HG03575 (cell line): ENCODE measurements at regions not wholly inside any gene's neighbourhood (a gene's known extent, or its start where the extent isn't known, plus 50 kb on each side); places are given as distances from the start of the nearest gene placed in this dataset.
"Not testable (repeated sequence)": the region's sequence is repeated elsewhere in the genome, so short reads cannot be mapped to it uniquely, and the experiment has no call there.

ENCODE experiments used
- ATAC-seq: cut with Tn5 transposase; IDR thresholded peaks from one replicate; pipeline ENCODE4 v1.9.1; 2021; ENCODE audit not compliant: unreplicated experiment, insufficient number of reproducible peaks, low FRiP score; ENCODE audit errors: extremely low read depth

- no peak for ATAC-seq
Observed at GRCh38 chr10:64113792-64114191, 592.6 kb downstream of the REEP3 start.

- no peak for ATAC-seq
Observed at GRCh38 chr10:64115471-64115870, 594.3 kb downstream of the REEP3 start.

GRCh38 chr10:64115908-64116643 is 594.9 kb downstream of the REEP3 start:
- ATAC-seq, result no peak

GRCh38 chr10:64116707-64117106 is 595.5 kb downstream of the REEP3 start:
- no peak for ATAC-seq

GRCh38 chr10:64118736-64119135 is 597.5 kb downstream of the REEP3 start:
- ATAC-seq, result no peak

- not testable (repeated sequence) for ATAC-seq
Observed at GRCh38 chr10:64120301-64120980, 599.2 kb downstream of the REEP3 start.

GRCh38 chr10:64130152-64130551 is 609.0 kb downstream of the REEP3 start:
- ATAC-seq, result no peak

- ATAC-seq, result no peak
Observed at GRCh38 chr10:64134676-64135075, 613.5 kb downstream of the REEP3 start.

GRCh38 chr10:64142395-64142794 is 621.2 kb downstream of the REEP3 start:
- ATAC-seq, result no peak

GRCh38 chr10:64148607-64149006 is 627.4 kb downstream of the REEP3 start:
- ATAC-seq, result no peak

GRCh38 chr10:64156166-64156565 is 635.0 kb downstream of the REEP3 start:
- ATAC-seq, result no peak

GRCh38 chr10:64158551-64158950 is 637.4 kb downstream of the REEP3 start:
- no peak for ATAC-seq

GRCh38 chr10:64159910-64160872 is 639.0 kb downstream of the REEP3 start:
- ATAC-seq, result no peak

GRCh38 chr10:64170791-64171190 is 649.6 kb downstream of the REEP3 start:
- ATAC-seq, result no peak

- ATAC-seq, result no peak
Observed at GRCh38 chr10:64173826-64174225, 652.6 kb downstream of the REEP3 start.

- ATAC-seq, result no peak
Observed at GRCh38 chr10:64174666-64175255, 653.6 kb downstream of the REEP3 start.

GRCh38 chr10:64175271-64175962 is 654.2 kb downstream of the REEP3 start:
- no peak for ATAC-seq

GRCh38 chr10:64182671-64183070 is 661.5 kb downstream of the REEP3 start:
- no peak for ATAC-seq

GRCh38 chr10:64191286-64191685 is 670.1 kb downstream of the REEP3 start:
- no peak for ATAC-seq
